ENCODE measurements at regions not wholly inside any gene's neighbourhood (a gene's known extent, or its start where the extent isn't known, plus 50 kb on each side); places are given as distances from the start of the nearest gene placed in this dataset.

DNA sequence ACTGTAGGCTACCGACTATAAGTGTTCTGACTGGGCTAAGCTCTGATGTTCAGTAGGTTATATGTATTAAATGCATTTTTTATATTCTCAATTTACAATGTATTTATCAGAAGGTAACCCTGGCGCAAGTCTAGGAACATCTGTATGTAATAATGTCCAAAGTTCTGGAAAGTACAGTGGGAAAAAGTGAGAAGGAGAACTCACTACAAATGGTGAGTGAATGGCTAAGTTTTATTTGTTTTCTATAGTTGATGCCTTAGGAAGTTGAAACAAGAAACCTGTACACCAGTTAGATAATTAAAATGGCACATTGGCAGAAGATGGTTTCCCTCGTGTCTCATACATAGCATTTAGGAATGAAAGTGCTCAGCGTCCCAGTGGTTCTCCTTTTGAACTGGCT, 333.4 kb upstream of the THRB start:
- Histone ChIP-seq H2AFZ (ENCODE audit: low read length) (no peak overlapping the region), H3K4me3 (ENCODE audit: insufficient read depth, low read length) (no peak overlapping the region)
- TF ChIP-seq CTCF (IDR thresholded peaks at IDR 0.05; ENCODE audit: extremely low read depth, low read depth, low read length) = no peak

GRCh38 chr3:24828551-24828950, 333.9 kb upstream of the THRB start:
- H3K79me2 ChIP-seq (ENCODE audit: insufficient read depth, low read length) = no peaks in the 10 kb centered on the region
- no peaks in the 10 kb centered on the region for H4K20me1 ChIP-seq (ENCODE audit: insufficient read depth, low read length)
- DNase-seq (ENCODE audit: insufficient read length, low spot score, missing footprints) = no peak
- H3K27ac ChIP-seq (ENCODE audit: low read depth, low read length) = no peak overlapping the region
- H3K4me1 ChIP-seq (ENCODE audit: insufficient read depth, low read length) = no peaks in the 10 kb centered on the region
- H3K4me3 ChIP-seq (ENCODE audit: insufficient read depth, low read length) = no peak overlapping the region
- H3K4me2 ChIP-seq (ENCODE audit: insufficient read depth, low read length) = no peak overlapping the region
- H3K9me3 ChIP-seq (ENCODE audit: low read depth, low read length) = no peaks in the 10 kb centered on the region
- no peak overlapping the region for H2AFZ ChIP-seq (ENCODE audit: low read length)
- peaks cover 4% of the 10 kb centered on the region for H3K27me3 ChIP-seq (ENCODE audit: insufficient read depth, low read length)
- TF ChIP-seq CTCF (IDR thresholded peaks at IDR 0.05; ENCODE audit: extremely low read depth, low read depth, low read length) = no peak
- H3K36me3 ChIP-seq (ENCODE audit: insufficient read depth, low read length) = no peaks in the 10 kb centered on the region

More for the DNA sequence above, 333.4 kb upstream of the THRB start:
- Histone ChIP-seq H4K20me1 (ENCODE audit: insufficient read depth, low read length) (no peaks in the 10 kb centered on the region), H3K27ac (ENCODE audit: low read depth, low read length) (no peak overlapping the region), H3K36me3 (ENCODE audit: insufficient read depth, low read length) (no peaks in the 10 kb centered on the region), H3K27me3 (ENCODE audit: insufficient read depth, low read length) (peaks cover 4% of the 10 kb centered on the region), H3K4me2 (ENCODE audit: insufficient read depth, low read length) (no peak overlapping the region), H3K79me2 (ENCODE audit: insufficient read depth, low read length) (no peaks in the 10 kb centered on the region), H3K9me3 (ENCODE audit: low read depth, low read length) (no peaks in the 10 kb centered on the region), H3K4me1 (ENCODE audit: insufficient read depth, low read length) (no peaks in the 10 kb centered on the region)
- no peak for DNase-seq (ENCODE audit: insufficient read length, low spot score, missing footprints)

- Histone ChIP-seq H3K36me3 (ENCODE audit: insufficient read depth, low read length) (no peaks in the 10 kb centered on the region), H3K9me3 (ENCODE audit: low read depth, low read length) (no peaks in the 10 kb centered on the region), H3K4me2 (ENCODE audit: insufficient read depth, low read length) (no peak overlapping the region), H2AFZ (ENCODE audit: low read length) (no peak overlapping the region), H3K27ac (ENCODE audit: low read depth, low read length) (no peak overlapping the region), H4K20me1 (ENCODE audit: insufficient read depth, low read length) (no peaks in the 10 kb centered on the region), H3K79me2 (ENCODE audit: insufficient read depth, low read length) (no peaks in the 10 kb centered on the region), H3K4me1 (ENCODE audit: insufficient read depth, low read length) (no peaks in the 10 kb centered on the region), H3K27me3 (ENCODE audit: insufficient read depth, low read length) (peaks cover 4% of the 10 kb centered on the region), H3K4me3 (ENCODE audit: insufficient read depth, low read length) (no peak overlapping the region)
- peak; percentile 67 for DNase-seq (ENCODE audit: insufficient read length, low spot score, missing footprints)
- no peak for TF ChIP-seq CTCF (IDR thresholded peaks at IDR 0.05; ENCODE audit: extremely low read depth, low read depth, low read length)
Measured at GRCh38 chr3:24829011-24829581, 334.4 kb upstream of the THRB start.

GRCh38 chr3:24829629-24830229, 335.1 kb upstream of the THRB start:
- H3K79me2 ChIP-seq (ENCODE audit: insufficient read depth, low read length) = no peaks in the 10 kb centered on the region
- no peak overlapping the region for H3K27ac ChIP-seq (ENCODE audit: low read depth, low read length)
- no peak overlapping the region for H3K4me3 ChIP-seq (ENCODE audit: insufficient read depth, low read length)
- H3K9me3 ChIP-seq (ENCODE audit: low read depth, low read length) = no peaks in the 10 kb centered on the region
- H4K20me1 ChIP-seq (ENCODE audit: insufficient read depth, low read length) = no peaks in the 10 kb centered on the region
- H3K4me1 ChIP-seq (ENCODE audit: insufficient read depth, low read length) = no peaks in the 10 kb centered on the region
- no peak for TF ChIP-seq CTCF (IDR thresholded peaks at IDR 0.05; ENCODE audit: extremely low read depth, low read depth, low read length)
- peak; percentile 73 for DNase-seq (ENCODE audit: insufficient read length, low spot score, missing footprints)
- peaks cover 4% of the 10 kb centered on the region for H3K27me3 ChIP-seq (ENCODE audit: insufficient read depth, low read length)
- no peaks in the 10 kb centered on the region for H3K36me3 ChIP-seq (ENCODE audit: insufficient read depth, low read length)
- H3K4me2 ChIP-seq (ENCODE audit: insufficient read depth, low read length) = no peak overlapping the region
- H2AFZ ChIP-seq (ENCODE audit: low read length) = no peak overlapping the region
